GM19455 (cell line): ENCODE measurements at regions not wholly inside any gene's neighbourhood (a gene's known extent, or its start where the extent isn't known, plus 50 kb on each side); places are given as distances from the start of the nearest gene placed in this dataset.

Experiments
- ATAC-seq: cut with Tn5 transposase; IDR thresholded peaks from one replicate; pipeline ENCODE4 v1.9.1; 2021; ENCODE audit not compliant: unreplicated experiment

DNA sequence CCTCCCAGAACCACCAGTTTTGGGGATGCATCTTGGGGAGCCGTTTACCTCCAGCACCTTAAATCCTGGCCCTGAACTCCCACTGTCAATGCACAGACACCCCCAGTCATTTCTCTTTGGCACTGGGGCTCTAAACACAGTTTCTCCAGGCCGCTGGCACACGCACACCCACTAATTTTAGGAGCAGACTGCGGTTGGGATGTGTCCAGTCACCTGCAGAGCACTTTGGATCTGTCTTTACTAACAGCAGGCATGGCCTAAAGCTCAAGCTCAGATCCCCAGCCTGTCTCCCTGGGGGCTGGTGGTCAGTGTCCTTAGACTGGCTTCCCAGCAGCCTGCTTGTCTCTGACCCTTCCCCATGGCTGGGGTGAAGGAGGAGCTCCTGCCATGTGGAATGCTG lies 49.9 kb downstream of the SYNE3 start:
- ATAC-seq, result no peak

GRCh38 chr14:95465936-95466335 lies 50.5 kb downstream of the SYNE3 start:
- ATAC-seq, result no peak

- ATAC-seq, result no peak
Observed at GRCh38 chr14:95465358-95465757, 51.1 kb downstream of the SYNE3 start.

GRCh38 chr14:95464514-95464913 lies 51.9 kb downstream of the SYNE3 start:
- ATAC-seq, result no peak

DNA sequence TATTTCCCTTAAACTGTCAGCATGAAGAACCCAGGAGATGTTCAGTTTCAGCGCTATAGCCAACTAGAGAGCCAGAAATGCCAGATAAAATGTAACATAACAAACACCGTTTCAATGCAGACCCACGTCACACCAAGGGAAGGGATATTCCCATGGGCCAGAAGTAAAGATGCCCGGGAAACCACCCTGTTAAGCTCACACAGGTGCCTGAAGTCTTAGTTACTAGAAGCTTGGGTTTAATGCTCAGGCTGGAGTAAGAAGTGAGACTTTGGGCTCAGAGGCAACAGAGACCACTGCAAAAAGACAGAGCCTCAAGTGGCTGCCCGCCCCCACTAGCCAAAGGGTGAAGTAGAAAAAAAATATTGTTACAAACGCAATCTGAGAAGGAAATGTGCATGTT lies 52.3 kb downstream of the SYNE3 start:
- ATAC-seq, result no peak

- ATAC-seq, result no peak
Observed at GRCh38 chr14:95463171-95463901, 53.1 kb downstream of the SYNE3 start.

DNA sequence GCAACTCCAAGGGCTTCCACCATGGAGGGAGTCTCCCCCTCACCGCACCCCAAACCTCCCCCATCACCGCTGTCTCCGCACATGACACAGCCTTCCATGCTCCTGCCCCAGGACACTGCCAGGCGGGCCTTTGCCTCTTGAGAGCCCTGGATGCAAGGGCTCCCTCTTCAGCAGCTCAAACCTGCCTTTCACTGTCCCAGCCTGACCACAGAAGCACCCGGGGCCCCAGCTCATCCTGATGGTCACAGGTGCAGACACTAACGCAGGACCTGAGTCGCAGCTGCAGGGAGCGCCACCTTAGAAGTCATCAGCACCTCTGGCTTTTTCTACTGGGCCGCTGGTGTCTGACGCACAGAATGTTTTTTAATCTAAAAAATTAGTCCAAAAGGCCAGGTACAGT lies 54.0 kb downstream of the SYNE3 start:
- no peak for ATAC-seq

DNA sequence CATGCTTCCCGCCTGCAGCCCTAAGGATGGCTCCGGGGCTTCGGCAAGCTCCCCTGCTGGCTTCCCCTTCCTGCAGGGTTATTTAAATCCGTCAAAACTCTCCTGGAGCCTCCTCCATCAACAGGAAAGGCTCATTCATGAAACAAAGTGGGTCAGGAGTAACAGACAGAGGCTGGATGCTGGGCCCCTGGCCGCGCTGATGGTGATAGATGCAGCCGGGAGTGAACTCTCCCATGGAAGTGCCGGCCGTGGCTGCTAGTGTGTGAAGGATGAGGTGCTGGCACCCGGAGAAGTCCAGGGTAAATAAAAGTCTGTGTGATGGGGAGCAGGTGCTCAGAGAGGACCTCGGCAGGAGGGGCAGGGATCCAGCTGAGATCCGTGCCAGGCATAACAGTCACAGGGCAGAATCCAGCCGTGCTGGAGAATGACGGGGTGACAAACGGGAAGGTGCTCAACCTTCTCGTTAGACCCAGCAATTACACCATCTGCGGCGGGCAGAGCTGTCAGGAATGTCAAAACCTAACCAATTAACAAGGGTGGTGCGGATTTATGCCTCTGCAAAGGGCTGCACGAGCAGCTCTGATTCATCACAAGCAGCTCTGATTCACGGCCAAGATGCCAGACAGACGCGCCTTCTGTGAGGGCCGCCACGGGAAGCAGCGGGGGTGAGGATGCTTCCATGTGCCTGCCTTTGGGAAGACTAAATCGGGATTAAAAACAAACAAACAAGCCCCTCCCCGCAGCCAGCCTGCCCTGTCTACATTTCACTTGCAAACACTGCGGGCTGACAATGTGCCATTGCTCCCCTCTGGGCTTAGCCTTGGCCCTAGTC lies 55.6 kb downstream of the SYNE3 start:
- ATAC-seq, result no peak

DNA sequence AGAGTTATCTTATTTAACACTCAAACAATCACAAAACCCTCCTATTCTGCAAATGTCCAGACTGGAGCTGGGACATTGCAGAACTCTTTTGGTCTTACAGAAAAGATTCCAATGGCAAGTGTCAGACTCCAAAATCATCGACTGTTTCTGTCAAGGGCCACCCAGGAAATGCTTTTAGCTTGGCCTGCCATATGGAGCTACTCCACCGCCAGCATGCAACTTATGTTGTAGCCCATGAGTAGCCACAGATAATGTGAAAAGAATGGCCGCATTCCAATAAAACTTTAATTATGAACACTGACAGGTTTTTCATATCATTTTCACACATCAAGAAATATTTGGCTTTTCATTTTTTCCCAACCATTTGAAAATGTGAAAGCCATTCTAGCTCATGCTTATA lies 57.5 kb downstream of the SYNE3 start:
- no peak for ATAC-seq

DNA sequence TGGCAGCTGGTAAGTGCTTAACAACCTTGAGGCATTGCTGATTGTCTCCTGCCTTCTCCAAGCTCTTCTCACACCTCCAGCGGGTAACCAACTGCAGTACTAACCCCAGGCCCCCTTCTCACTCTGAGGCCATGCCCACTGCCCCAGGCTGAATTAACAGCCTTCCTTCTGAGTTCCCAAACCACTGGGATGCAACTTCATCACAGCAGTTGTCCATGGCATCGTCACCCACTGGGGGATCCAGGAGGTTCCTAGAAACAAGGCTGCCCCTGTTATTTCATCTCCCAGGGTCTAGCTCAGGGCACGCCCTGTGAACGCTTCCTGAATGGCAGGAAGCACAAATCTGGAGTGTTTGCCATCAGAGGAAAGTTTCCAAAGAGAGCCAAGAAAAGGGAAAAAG lies 58.0 kb downstream of the SYNE3 start:
- ATAC-seq, result no peak

- ATAC-seq, result no peak
Observed at GRCh38 chr14:95456281-95456680, 60.2 kb downstream of the SYNE3 start.

- ATAC-seq, result no peak
Observed at GRCh38 chr14:95455246-95455645, 61.2 kb downstream of the SYNE3 start.

- ATAC-seq, result no peak
Observed at GRCh38 chr14:95453713-95453980, 62.8 kb downstream of the SYNE3 start.

DNA sequence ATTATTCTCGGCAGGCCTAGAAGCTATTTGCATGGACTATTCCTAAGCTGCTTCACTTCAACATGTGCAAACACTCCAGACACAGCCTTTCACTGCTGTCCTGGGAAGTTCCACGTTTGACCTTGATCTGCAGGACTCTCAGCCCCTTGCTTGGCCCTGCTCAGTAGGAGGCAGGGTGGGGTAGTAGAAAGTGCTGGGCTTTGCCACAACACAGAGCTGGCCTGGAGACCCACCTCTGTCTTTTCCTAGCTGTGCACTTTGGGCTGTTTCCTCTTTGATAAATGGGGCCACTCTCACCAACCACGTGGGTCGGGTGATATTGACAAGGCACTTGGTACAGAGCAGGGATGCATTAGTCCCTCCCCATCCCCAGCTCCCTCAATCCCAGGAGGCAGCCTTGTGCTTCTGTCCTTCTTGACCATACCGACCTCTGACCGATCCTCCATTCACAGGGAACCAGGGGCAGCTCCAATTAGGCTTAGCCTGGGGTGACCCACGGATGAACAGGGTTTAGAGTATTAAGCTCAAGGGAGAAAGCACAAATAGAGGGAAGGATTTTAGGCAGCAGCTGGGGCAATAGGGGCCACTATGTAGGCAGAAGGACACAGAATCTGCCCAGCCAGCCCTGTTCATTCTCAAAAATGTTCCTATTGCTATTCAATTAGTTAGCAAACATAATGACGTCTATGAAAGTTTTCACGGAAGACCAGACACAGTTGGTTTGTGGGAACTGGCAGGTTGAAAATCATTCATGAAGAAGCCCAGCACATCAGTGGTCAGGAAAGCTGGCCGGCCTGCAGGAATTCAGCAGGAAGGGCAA lies 63.3 kb downstream of the SYNE3 start:
- no peak for ATAC-seq

- ATAC-seq, result no peak
Observed at GRCh38 chr14:95452176-95452892, 64.1 kb downstream of the SYNE3 start.

DNA sequence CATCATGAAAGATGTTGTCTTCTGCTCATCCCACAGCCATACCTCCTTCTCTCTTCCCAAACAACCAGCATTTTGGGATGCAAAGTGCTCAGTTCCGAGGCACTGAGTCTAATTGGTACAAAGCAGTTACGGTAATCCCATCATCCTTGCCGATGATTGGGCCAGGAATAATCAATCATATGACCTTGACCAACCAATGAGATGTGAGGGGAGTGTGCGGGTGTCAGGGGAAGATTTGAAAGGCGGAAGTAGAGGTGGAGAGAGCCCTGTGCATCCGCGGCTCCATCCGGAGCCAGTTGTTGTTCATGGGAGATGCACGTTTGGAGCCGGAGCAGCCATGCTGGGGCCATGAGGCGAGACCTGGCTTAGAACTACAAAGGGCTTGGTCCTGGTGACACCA lies 67.3 kb downstream of the SYNE3 start:
- ATAC-seq, result no peak

DNA sequence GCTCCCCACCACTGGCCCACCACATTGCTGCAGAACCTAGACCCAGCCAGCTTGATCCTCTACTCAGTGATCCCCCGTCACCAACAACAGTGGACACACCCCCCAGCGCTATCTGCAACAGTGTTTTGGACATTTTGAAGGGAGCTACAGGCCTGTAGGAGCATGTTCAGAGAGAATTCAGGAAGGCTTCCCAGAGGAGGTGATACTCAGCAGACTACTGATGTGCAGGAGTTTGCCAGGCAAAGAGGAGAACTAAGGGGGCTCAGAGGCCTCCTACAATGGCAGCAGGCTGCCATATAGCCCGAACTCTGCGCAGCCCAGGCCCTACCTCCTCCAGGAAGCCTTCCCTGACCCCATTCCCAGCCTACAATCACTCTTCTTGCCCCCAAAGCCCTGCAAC lies 70.0 kb downstream of the SYNE3 start:
- ATAC-seq, result no peak

DNA sequence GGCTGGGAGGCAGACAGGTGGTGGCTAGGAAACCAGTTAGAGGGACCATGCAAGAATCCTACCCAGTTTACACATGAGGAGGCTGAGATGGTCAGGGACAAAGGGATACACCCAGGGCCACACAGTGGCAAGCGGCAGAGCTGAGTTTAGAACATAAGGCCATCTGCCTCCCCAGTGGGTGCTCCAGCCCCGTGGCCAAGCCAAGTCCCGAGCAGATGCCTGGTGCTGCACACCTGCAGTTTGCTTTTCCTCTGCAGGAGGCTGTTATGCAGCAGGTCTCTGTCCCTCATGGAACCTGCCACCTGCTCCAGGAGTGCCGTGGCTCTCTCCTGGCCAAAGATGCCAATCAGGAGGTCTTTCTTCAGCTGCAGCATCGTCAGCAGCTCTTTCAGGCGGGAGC lies 70.8 kb downstream of the SYNE3 start:
- ATAC-seq, result no peak

- no peak for ATAC-seq
Observed at GRCh38 chr14:95445161-95445560, 71.3 kb downstream of the SYNE3 start.

DNA sequence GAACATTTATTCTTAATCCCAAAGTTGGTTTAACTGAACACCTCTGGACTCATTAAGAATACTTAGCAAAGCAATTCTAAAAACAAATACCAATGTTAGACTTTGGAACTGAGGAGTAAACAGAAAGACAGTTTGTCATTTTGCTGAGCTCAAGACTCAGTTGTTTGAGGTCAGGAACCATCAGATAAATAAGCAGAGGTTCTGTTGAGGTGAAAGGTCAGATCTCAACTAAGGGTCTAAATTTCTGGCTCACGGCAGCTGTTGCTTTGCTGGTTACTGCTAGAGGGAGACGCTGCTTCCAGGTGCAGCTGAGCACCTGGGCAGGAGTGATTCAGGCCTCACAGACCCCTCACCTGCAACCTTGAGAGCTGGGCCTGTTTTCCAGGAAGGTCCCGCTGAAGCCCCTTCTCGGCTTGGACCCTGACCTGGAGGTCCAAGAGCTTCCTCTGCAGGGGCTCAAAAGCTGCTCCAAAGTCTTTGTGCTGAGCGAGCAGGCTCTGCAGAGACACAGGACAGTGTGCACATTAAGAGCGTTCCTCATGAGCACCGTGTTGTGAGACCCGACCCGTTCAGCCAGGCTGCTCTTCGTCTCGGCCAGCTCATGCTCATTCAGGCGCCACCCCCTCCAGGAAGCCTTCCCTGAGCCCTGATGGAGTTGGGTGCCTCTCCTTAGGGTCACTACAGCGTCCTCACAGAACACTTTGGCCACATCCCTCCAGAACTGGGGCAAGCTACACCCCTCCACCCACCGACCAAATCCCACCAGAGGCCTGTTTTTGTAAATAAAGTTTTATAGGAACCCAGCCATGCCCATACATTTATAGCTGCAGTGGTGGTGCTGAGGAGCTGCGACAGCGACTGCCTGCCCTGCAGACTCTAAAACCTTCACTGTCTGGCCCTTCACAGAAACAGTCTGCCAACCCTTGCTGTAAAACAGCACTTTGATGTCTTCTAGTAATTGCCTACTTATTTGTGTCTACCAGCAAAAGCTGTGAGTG lies 72.0 kb downstream of the SYNE3 start:
- no peak for ATAC-seq
